Progenitor cell of endocrine pancreas (in vitro differentiated cells): ENCODE measurements at regions not wholly inside any gene's neighbourhood (a gene's known extent, or its start where the extent isn't known, plus 50 kb on each side); places are given as distances from the start of the nearest gene placed in this dataset.

Experiments
- DNase-seq: peaks from one replicate; pipeline ENCODE4 v3.0.0; 2021; ENCODE audit warnings: low spot score; ENCODE audit not compliant: unreplicated experiment
- H3K27ac Mint-ChIP-seq: 2 replicates; pipeline ENCODE4 v1.8.0; 2021; ENCODE audit warnings: mild to moderate bottlenecking, moderate library complexity, mixed read lengths
- H3K27me3 Mint-ChIP-seq: 2 replicates; pipeline ENCODE4 v1.8.0; 2021; ENCODE audit warnings: mixed read lengths
- H3K36me3 Mint-ChIP-seq: 2 replicates; pipeline ENCODE4 v1.8.0; 2022; ENCODE audit warnings: mixed read lengths; ENCODE audit not compliant: insufficient read depth
- H3K4me1 Mint-ChIP-seq: 2 replicates; pipeline ENCODE4 v1.8.0; 2021; ENCODE audit warnings: low read depth, mixed read lengths
- H3K4me3 Mint-ChIP-seq: 2 replicates; pipeline ENCODE4 v1.8.0; 2021; ENCODE audit warnings: low read depth, mild to moderate bottlenecking, moderate library complexity, mixed read lengths
- H3K9me3 Mint-ChIP-seq: 2 replicates; pipeline ENCODE4 v1.8.0; 2021; ENCODE audit warnings: low read depth, mixed read lengths
- CTCF ChIP-seq: fragments of 200-600 bp; sonication (generic); IDR thresholded peaks from one replicate; pipeline ENCODE4 v1.5.0; 2021; ENCODE audit warnings: antibody characterized with exemption, mild to moderate bottlenecking; ENCODE audit not compliant: unreplicated experiment

GRCh38 chr3:178127221-178127620 lies 409.0 kb upstream of the KCNMB2 start:
- no peaks in the 10 kb centered on the region for H3K36me3 Mint-ChIP-seq
- no peak overlapping the region for H3K27ac Mint-ChIP-seq
- DNase-seq = no peak
- peaks cover 4% of the 10 kb centered on the region for H3K4me1 Mint-ChIP-seq
- TF ChIP-seq CTCF = no peak
- H3K27me3 Mint-ChIP-seq = no peaks in the 10 kb centered on the region
- peaks cover 4% of the 10 kb centered on the region for H3K9me3 Mint-ChIP-seq
- H3K4me3 Mint-ChIP-seq = no peak overlapping the region

GRCh38 chr3:178129109-178129508 lies 407.1 kb upstream of the KCNMB2 start:
- no peak overlapping the region for H3K4me3 Mint-ChIP-seq
- H3K27ac Mint-ChIP-seq = no peak overlapping the region
- H3K4me1 Mint-ChIP-seq = peaks cover 2% of the 10 kb centered on the region
- DNase-seq = no peak
- H3K27me3 Mint-ChIP-seq = no peaks in the 10 kb centered on the region
- peaks cover 4% of the 10 kb centered on the region for H3K9me3 Mint-ChIP-seq
- TF ChIP-seq CTCF = no peak
- no peaks in the 10 kb centered on the region for H3K36me3 Mint-ChIP-seq

- H3K27me3 Mint-ChIP-seq = no peaks in the 10 kb centered on the region
- H3K4me3 Mint-ChIP-seq = no peak overlapping the region
- peaks cover 1% of the 10 kb centered on the region for H3K4me1 Mint-ChIP-seq
- no peak overlapping the region for H3K27ac Mint-ChIP-seq
- DNase-seq = no peak
- peaks cover 7% of the 10 kb centered on the region for H3K9me3 Mint-ChIP-seq
- TF ChIP-seq CTCF = no peak
- no peaks in the 10 kb centered on the region for H3K36me3 Mint-ChIP-seq
Measured at GRCh38 chr3:178131801-178132200, 404.4 kb upstream of the KCNMB2 start.

- Mint-ChIP-seq H3K4me3 (no peak overlapping the region), H3K9me3 (peaks cover 3% of the 10 kb centered on the region), H3K36me3 (no peaks in the 10 kb centered on the region), H3K4me1 (peaks cover 5% of the 10 kb centered on the region), H3K27ac (no peak overlapping the region), H3K27me3 (no peaks in the 10 kb centered on the region)
- TF ChIP-seq CTCF = no peak
- DNase-seq = no peak
Measured at GRCh38 chr3:178137206-178137605, 399.0 kb upstream of the KCNMB2 start.

- no peaks in the 10 kb centered on the region for H3K36me3 Mint-ChIP-seq
- H3K27me3 Mint-ChIP-seq = no peaks in the 10 kb centered on the region
- peaks cover 5% of the 10 kb centered on the region for H3K4me1 Mint-ChIP-seq
- H3K9me3 Mint-ChIP-seq = peaks cover 3% of the 10 kb centered on the region
- no peak for DNase-seq
- H3K4me3 Mint-ChIP-seq = no peak overlapping the region
- no peak overlapping the region for H3K27ac Mint-ChIP-seq
- TF ChIP-seq CTCF = no peak
Measured at GRCh38 chr3:178137831-178138230, 398.4 kb upstream of the KCNMB2 start.
